Keratinocyte (primary cell): ENCODE measurements at regions not wholly inside any gene's neighbourhood (a gene's known extent, or its start where the extent isn't known, plus 50 kb on each side); places are given as distances from the start of the nearest gene placed in this dataset.

Source experiments
- DNase-seq: peaks from one replicate; pipeline ENCODE4 v3.0.0-alpha.2; 2011; ENCODE audit warnings: low read depth, missing footprints, low spot score
- FAIRE-seq: peaks from 2 replicates; lab custom pipeline; 2011; peaks lifted over from hg19 to GRCh38; lab: Jason Lieb, UNC
- H2AFZ ChIP-seq: 2 replicates; pipeline ENCODE4 v1.6.0; 2012; ENCODE audit warnings: low read length, control low read depth, inconsistent platforms; ENCODE audit not compliant: control insufficient read depth
- H3K27ac ChIP-seq: 2 replicates; pipeline ENCODE4 v1.5.1; 2011; ENCODE audit warnings: low read length; ENCODE audit not compliant: control insufficient read depth, insufficient read depth
- H3K27me3 ChIP-seq: 3 replicates; pipeline ENCODE4 v1.6.0; 2011; ENCODE audit warnings: low read length; ENCODE audit not compliant: control insufficient read depth, insufficient read depth; ENCODE audit errors: extremely low read depth
- H3K36me3 ChIP-seq, 2 experiments: 2 replicates in 1 of 2; 3 replicates in 1 of 2; pipeline ENCODE4 v1.5.1; 2011; ENCODE audit warnings: low read length in 2 of 2, mild to moderate bottlenecking in 1 of 2; ENCODE audit not compliant: control insufficient read depth in 2 of 2, insufficient read depth in 2 of 2; ENCODE audit errors: extremely low read depth in 1 of 2
- H3K4me1 ChIP-seq: 3 replicates; pipeline ENCODE4 v1.5.1; 2011; ENCODE audit warnings: low read length; ENCODE audit not compliant: control insufficient read depth, insufficient read depth; ENCODE audit errors: extremely low read depth
- H3K4me2 ChIP-seq: 3 replicates; pipeline ENCODE4 v1.6.0; 2011; ENCODE audit warnings: low read depth, low read length; ENCODE audit not compliant: control insufficient read depth, insufficient read depth; ENCODE audit errors: extremely low read depth
- H3K4me3 ChIP-seq, 3 experiments: fragments of 200-600 bp in 1 of 3; sonication (generic) in 1 of 3; 2 replicates in 2 of 3; 3 replicates in 1 of 3; pipeline ENCODE4 v1.5.1; 2011 to 2016; ENCODE audit warnings: low read length in 3 of 3, mild to moderate bottlenecking in 3 of 3, control low read depth in 2 of 3, inconsistent platforms in 1 of 3, low read depth in 1 of 3, mixed read lengths in 1 of 3, mixed run types in 1 of 3, moderate library complexity in 1 of 3; ENCODE audit not compliant: control insufficient read depth in 2 of 3, insufficient read depth in 2 of 3; ENCODE audit errors: extremely low read depth in 1 of 3
- H3K79me2 ChIP-seq: 2 replicates; pipeline ENCODE4 v1.6.0; 2012; ENCODE audit warnings: low read length; ENCODE audit not compliant: control insufficient read depth, insufficient read depth
- H3K9ac ChIP-seq: 3 replicates; pipeline ENCODE4 v1.6.0; 2011; ENCODE audit warnings: low read length; ENCODE audit not compliant: control insufficient read depth, insufficient read depth; ENCODE audit errors: extremely low read depth
- H3K9me1 ChIP-seq: 3 replicates; pipeline ENCODE4 v1.6.0; 2011; ENCODE audit warnings: low read length; ENCODE audit not compliant: control insufficient read depth, insufficient read depth; ENCODE audit errors: extremely low read depth
- H3K9me3 ChIP-seq: 2 replicates; pipeline ENCODE4 v1.5.1; 2012; ENCODE audit warnings: low read depth, low read length; ENCODE audit not compliant: control insufficient read depth
- H4K20me1 ChIP-seq: 3 replicates; pipeline ENCODE4 v1.6.0; 2011; ENCODE audit warnings: low read length; ENCODE audit not compliant: control insufficient read depth, insufficient read depth; ENCODE audit errors: extremely low read depth
- CTCF ChIP-seq, 3 experiments: IDR thresholded peaks in 1 of 3; conservative IDR thresholded peaks in 1 of 3; optimal IDR thresholded peaks in 1 of 3; 2 replicates in 2 of 3; 3 replicates in 1 of 3; pipeline versions ENCODE3 to v1.5.1; 2011; ENCODE audit warnings: low read length in 3 of 3, mild to moderate bottlenecking in 3 of 3, moderate library complexity in 2 of 3, control low read depth in 1 of 3, inconsistent platforms in 1 of 3; ENCODE audit not compliant: insufficient read depth in 2 of 3; ENCODE audit errors: extremely low read depth in 1 of 3
- EZH2 ChIP-seq: IDR thresholded peaks from one replicate; pipeline ENCODE4 v1.6.1; 2012; ENCODE audit warnings: inconsistent platforms, mild to moderate bottlenecking, low read length, moderate library complexity
- dilution Hi-C: fragments of 300-500 bp; cut with MboI; formaldehyde crosslinking; loops from one replicate; pipeline ENCODE4 v1.7.0; 2020; ENCODE audit warnings: low sequenced_read_pairs; ENCODE audit not compliant: extremely low pct_ligation_motif_present

GRCh38 chr11:123323568-123323967, 106.5 kb upstream of the GRAMD1B start:
- H3K9me1 ChIP-seq: no peaks in the 10 kb centered on the region
- no peak for FAIRE-seq
- no peaks in the 10 kb centered on the region for H3K79me2 ChIP-seq
- H3K27me3 ChIP-seq: peaks cover 1% of the 10 kb centered on the region
- no peak for DNase-seq
- H3K27ac ChIP-seq: no peak overlapping the region
- no peaks in the 10 kb centered on the region for H3K36me3 ChIP-seq
- dilution Hi-C loops: no loop called here
- H3K9me3 ChIP-seq: no peaks in the 10 kb centered on the region
- H4K20me1 ChIP-seq: no peaks in the 10 kb centered on the region
- H3K9ac ChIP-seq: no peak overlapping the region
- no peaks in the 10 kb centered on the region for H3K4me1 ChIP-seq
- H3K4me3 ChIP-seq: no peak overlapping the region
- no peak overlapping the region for H2AFZ ChIP-seq
- no peak overlapping the region for H3K4me2 ChIP-seq
- TF ChIP-seq EZH2: no peak
- no peak for TF ChIP-seq CTCF (optimal IDR thresholded peaks at IDR 0.05 in 1 of 3, IDR thresholded peaks at IDR 0.05 in 1 of 3, conservative IDR thresholded peaks at IDR 0.05 in 1 of 3; ENCODE audit: extremely low read depth in 1 of 3, insufficient read depth in 2 of 3, low read length in 3 of 3)

- Histone ChIP-seq H2AFZ (no peak overlapping the region), H3K9me1 (no peaks in the 10 kb centered on the region), H3K27me3 (no peaks in the 10 kb centered on the region), H3K9ac (no peak overlapping the region), H3K36me3 (no peaks in the 10 kb centered on the region), H3K4me2 (no peak overlapping the region), H3K4me3 (no peak overlapping the region), H3K27ac (no peak overlapping the region), H3K4me1 (no peaks in the 10 kb centered on the region), H3K79me2 (no peaks in the 10 kb centered on the region), H4K20me1 (no peaks in the 10 kb centered on the region), H3K9me3 (no peaks in the 10 kb centered on the region)
- no peak for DNase-seq
- TF ChIP-seq CTCF (optimal IDR thresholded peaks at IDR 0.05 in 1 of 3, IDR thresholded peaks at IDR 0.05 in 1 of 3, conservative IDR thresholded peaks at IDR 0.05 in 1 of 3; ENCODE audit: extremely low read depth in 1 of 3, insufficient read depth in 2 of 3, low read length in 3 of 3) (no peak), EZH2 (no peak)
- FAIRE-seq: no peak
- dilution Hi-C loops: no loop called here
Measured at GRCh38 chr11:123321636-123322035, 108.4 kb upstream of the GRAMD1B start.
